22Rv1 (cell line): ENCODE measurements at regions not wholly inside any gene's neighbourhood (a gene's known extent, or its start where the extent isn't known, plus 50 kb on each side); places are given as distances from the start of the nearest gene placed in this dataset.

Experiments used
- H3K27ac ChIP-seq: fragments of 450-650 bp; 2 replicates; pipeline ENCODE4 v1.5.1; 2017
- CTCF ChIP-seq: fragments of 450-650 bp; IDR thresholded peaks from 2 replicates; pipeline ENCODE4 v1.5.1; 2017; ENCODE audit warnings: mild to moderate bottlenecking
- ZFX ChIP-seq: fragments of 450-650 bp; IDR thresholded peaks from 2 replicates; pipeline ENCODE4 v1.6.1; 2017; ENCODE audit warnings: antibody characterized with exemption, borderline replicate concordance

DNA sequence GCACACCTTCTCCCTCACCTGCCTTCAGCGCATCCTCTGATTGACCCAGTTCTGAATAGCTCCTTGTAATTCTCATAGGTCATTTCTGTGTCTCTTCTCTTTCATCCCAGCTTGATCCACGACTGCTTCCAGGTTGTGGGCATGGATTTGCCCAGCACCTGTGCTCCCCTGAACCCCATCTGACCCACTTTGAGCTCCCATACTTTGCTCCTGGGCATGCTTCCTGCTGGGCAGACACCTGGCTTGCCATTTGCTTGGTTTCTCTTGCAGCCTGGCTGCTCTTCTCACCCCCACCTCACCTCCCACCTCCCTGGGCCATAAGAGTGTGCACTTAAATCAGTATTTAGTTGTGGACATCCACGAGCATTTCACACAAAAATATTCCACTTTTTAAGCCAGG lies 635.5 kb downstream of the TBL1XR1 start:
- no peak overlapping the region for H3K27ac ChIP-seq
- TF ChIP-seq CTCF (no peak), ZFX (no peak)

DNA sequence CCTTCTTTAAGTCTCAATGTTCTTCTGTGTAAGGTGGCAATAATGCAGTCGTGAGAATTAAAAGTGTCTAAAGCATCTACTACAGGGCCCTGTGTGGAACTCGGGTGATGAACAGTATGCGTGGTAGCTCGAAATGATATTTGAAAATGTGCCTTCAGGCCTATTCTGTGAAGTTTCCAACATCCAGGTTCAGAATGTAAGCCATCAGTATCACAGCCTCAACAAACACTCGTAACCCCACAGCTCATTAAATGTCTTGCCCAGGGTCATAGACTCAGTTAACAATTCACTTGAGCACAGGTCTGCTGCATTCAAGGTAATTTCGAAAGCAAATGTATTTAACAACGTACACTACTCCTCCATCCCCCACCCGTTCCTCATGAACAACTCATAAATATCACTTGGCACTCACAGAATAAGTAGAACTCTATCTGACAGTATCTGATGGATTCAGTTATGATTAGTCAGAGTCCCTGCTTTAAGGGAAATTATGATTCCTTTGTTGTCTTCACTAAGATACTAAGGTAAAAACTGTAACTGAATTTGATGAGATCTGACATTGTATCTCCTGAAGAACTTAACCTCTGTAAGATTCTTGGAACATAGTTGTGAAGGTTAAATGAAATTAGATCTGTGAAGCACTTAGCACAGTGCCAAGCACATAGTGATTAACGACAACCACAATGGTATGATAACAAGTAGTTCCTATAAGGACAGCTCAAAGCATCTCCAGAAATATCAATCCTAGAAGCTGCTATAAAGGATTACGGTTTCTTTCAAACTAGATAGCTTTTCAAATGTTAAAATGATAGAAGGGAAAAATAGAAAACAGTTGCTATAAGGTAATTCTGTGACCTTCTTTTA lies 642.3 kb downstream of the TBL1XR1 start:
- no peak for TF ChIP-seq ZFX
- no peak for TF ChIP-seq CTCF
- H3K27ac ChIP-seq, result peak overlapping the region; percentile 27; the same call in 1 of the 2 replicates

- peak overlapping the region; percentile 27; the same call in 1 of the 2 replicates for H3K27ac ChIP-seq
- TF ChIP-seq CTCF (no peak), ZFX (no peak)
Measured at GRCh38 chr3:176554264-176554663, 643.0 kb downstream of the TBL1XR1 start.

DNA sequence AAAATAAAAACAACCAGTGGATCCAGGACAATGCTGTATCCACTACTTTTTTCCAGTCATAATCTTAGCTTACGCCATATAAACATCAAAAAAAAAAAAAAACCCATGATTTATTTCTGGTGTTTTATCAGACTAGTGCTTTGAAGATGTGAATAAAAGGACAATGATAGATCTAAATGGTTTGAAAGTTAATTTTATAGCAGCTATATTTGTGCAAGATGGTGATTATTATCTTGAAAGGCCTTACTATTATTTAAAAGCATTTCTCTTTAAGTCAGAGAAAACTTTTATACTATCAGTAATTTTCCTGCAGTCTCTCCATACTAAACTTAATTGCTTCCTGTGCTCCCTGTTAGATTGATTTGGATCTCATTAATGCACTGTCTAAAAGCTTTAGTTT lies 670.3 kb downstream of the TBL1XR1 start:
- H3K27ac ChIP-seq, result no peak overlapping the region
- TF ChIP-seq CTCF (no peak), ZFX (no peak)

DNA sequence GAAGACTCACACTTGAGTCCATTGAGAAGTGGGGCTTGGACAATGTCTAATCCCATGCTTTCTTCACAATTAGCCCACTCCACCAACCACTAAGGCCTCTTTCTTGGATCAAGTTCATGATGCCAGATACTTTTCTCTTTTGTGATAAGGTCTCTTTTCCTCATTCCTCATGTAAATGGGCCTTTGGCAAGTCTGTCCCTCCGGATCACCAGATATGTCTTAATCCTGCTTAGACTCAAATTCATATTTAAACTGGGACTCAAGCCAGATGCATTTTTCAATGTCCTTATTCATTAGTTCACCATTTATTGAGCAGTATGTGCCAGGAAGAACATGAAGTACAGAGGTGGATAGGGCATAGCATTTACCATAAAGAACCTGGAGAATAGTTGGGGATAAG lies 671.1 kb downstream of the TBL1XR1 start:
- H3K27ac ChIP-seq, result no peak overlapping the region
- TF ChIP-seq CTCF (no peak), ZFX (no peak)

- TF ChIP-seq ZFX (no peak), CTCF (no peak)
- no peak overlapping the region for H3K27ac ChIP-seq
Measured at GRCh38 chr3:176523114-176523513, 674.2 kb downstream of the TBL1XR1 start.

DNA sequence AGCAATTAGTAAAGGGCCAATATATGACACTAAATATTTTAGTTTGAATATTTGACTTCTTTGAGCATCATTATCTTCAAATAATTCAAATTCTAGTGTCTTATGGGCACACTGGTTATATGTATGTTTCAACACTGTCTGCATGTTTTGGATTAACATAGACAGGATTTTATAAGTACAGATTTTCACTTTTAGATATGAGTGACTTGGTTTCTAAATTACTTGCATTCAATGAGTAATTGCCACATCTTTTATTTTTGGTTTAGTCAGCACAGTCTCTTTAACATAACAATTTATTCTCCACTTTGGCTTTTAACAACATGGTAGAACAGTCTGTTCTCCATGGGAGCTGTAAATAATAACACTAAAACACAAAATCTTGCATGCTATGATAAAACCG lies 674.8 kb downstream of the TBL1XR1 start:
- no peak for TF ChIP-seq ZFX
- TF ChIP-seq CTCF, result no peak
- H3K27ac ChIP-seq, result no peak overlapping the region
